Osteoblast (primary cell): ENCODE measurements at regions not wholly inside any gene's neighbourhood (a gene's known extent, or its start where the extent isn't known, plus 50 kb on each side); places are given as distances from the start of the nearest gene placed in this dataset.

ENCODE experiments used
- DNase-seq: peaks from one replicate; pipeline ENCODE4 v3.0.0; 2011; ENCODE audit warnings: low spot score, mixed read lengths; ENCODE audit not compliant: insufficient read length; ENCODE audit errors: missing footprints
- H2AFZ ChIP-seq: 2 replicates; pipeline ENCODE4 v1.6.0; 2011; ENCODE audit warnings: mild to moderate bottlenecking, low read length
- H3K27ac ChIP-seq: 2 replicates; pipeline ENCODE4 v1.5.1; 2011; ENCODE audit warnings: mild to moderate bottlenecking, low read depth, low read length, moderate library complexity
- H3K27me3 ChIP-seq: 2 replicates; pipeline ENCODE4 v1.6.0; 2012; ENCODE audit warnings: mild to moderate bottlenecking, control low read depth, inconsistent platforms, low read length, moderate library complexity; ENCODE audit not compliant: insufficient read depth
- H3K36me3 ChIP-seq: 2 replicates; pipeline ENCODE4 v1.5.1; 2011; ENCODE audit warnings: mild to moderate bottlenecking, low read length, control low read depth, moderate library complexity; ENCODE audit not compliant: insufficient read depth
- H3K4me1 ChIP-seq: 2 replicates; pipeline ENCODE4 v1.5.1; 2011; ENCODE audit warnings: mild to moderate bottlenecking, low read length, control low read depth, moderate library complexity; ENCODE audit not compliant: insufficient read depth
- H3K4me2 ChIP-seq: 2 replicates; pipeline ENCODE4 v1.6.0; 2011; ENCODE audit warnings: mild to moderate bottlenecking, low read length; ENCODE audit not compliant: insufficient read depth
- H3K4me3 ChIP-seq: fragments of 200-600 bp; sonication (generic); 3 replicates; pipeline ENCODE4 v1.5.1; 2012; ENCODE audit warnings: mild to moderate bottlenecking, low read length, inconsistent platforms; ENCODE audit not compliant: insufficient read depth
- H3K79me2 ChIP-seq: 2 replicates; pipeline ENCODE4 v1.6.0; 2012; ENCODE audit warnings: mild to moderate bottlenecking, low read length, control low read depth, inconsistent platforms; ENCODE audit not compliant: insufficient read depth
- H3K9me3 ChIP-seq: 2 replicates; pipeline ENCODE4 v1.5.1; 2011; ENCODE audit warnings: low read depth, low read length, control low read depth
- H4K20me1 ChIP-seq: 2 replicates; pipeline ENCODE4 v1.6.0; 2012; ENCODE audit warnings: mild to moderate bottlenecking, low read length, control low read depth; ENCODE audit not compliant: insufficient read depth
- CTCF ChIP-seq: IDR thresholded peaks from 2 replicates; pipeline ENCODE4 v1.5.1; 2011; ENCODE audit warnings: mild to moderate bottlenecking, low read depth, low read length, moderate library complexity; ENCODE audit errors: extremely low read depth

DNA sequence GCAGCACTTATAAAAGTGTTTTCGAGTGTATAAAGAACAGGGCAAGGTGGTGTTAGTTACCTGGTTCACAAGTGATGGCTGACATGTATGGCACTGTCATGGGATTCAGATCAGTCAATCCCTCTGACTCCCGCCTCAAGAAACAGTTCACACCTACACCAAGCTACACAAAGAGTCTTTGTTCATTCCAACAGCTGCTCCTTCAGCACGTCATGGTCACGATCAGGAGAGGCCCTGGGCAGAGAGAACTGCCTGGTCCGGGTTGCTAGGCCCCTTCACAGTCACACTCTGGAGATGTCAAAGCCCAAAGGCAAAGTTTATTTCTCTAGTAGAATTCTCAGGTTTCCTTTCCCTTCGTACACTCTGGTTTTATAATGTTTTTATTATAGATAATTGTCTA is 426.7 kb downstream of the ZSWIM6 start:
- no peak for DNase-seq
- Histone ChIP-seq H3K27me3 (no peaks in the 10 kb centered on the region), H3K9me3 (no peaks in the 10 kb centered on the region), H3K36me3 (no peaks in the 10 kb centered on the region), H3K4me3 (no peak overlapping the region), H3K4me1 (no peaks in the 10 kb centered on the region), H3K4me2 (no peak overlapping the region), H3K27ac (no peak overlapping the region), H3K79me2 (no peaks in the 10 kb centered on the region), H2AFZ (no peak overlapping the region), H4K20me1 (no peaks in the 10 kb centered on the region)
- no peak for TF ChIP-seq CTCF

DNA sequence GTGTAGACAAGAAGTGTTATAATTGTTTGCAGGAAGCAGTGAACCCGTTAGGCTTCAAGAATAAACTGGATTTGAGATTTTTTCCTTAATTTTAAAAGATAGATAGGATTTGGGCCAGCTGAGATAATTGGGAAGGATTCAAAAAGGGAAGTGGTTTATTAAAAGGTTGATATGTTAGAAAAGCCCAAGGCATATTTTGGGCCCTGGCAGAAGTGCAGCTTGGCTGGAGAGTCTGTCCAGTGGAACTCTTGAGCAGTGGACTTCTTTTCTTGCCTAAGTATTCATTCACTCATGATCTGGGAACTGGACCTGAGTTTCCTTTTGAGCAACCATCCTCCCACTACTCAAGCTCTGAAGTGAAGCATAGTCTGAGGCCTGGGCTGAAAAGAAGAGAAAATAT is 433.4 kb downstream of the ZSWIM6 start:
- no peaks in the 10 kb centered on the region for H3K4me1 ChIP-seq
- H3K27ac ChIP-seq, result no peak overlapping the region
- no peak for DNase-seq

GRCh38 chr5:61766141-61766540 is 434.1 kb downstream of the ZSWIM6 start:
- Histone ChIP-seq H3K79me2 (no peaks in the 10 kb centered on the region), H4K20me1 (no peaks in the 10 kb centered on the region), H3K27me3 (no peaks in the 10 kb centered on the region), H3K4me2 (no peak overlapping the region), H3K9me3 (no peaks in the 10 kb centered on the region), H3K27ac (no peak overlapping the region), H3K36me3 (no peaks in the 10 kb centered on the region), H3K4me3 (no peak overlapping the region), H3K4me1 (no peaks in the 10 kb centered on the region), H2AFZ (no peak overlapping the region)
- no peak for TF ChIP-seq CTCF
- no peak for DNase-seq

More for the DNA sequence above, 433.4 kb downstream of the ZSWIM6 start:
- no peak overlapping the region for H3K4me2 ChIP-seq
- H3K27me3 ChIP-seq, result no peaks in the 10 kb centered on the region
- H3K9me3 ChIP-seq, result no peaks in the 10 kb centered on the region
- H3K79me2 ChIP-seq, result no peaks in the 10 kb centered on the region
- TF ChIP-seq CTCF, result no peak
- no peak overlapping the region for H2AFZ ChIP-seq
- H3K36me3 ChIP-seq, result no peaks in the 10 kb centered on the region
- no peak overlapping the region for H3K4me3 ChIP-seq
- no peaks in the 10 kb centered on the region for H4K20me1 ChIP-seq

- Histone ChIP-seq H3K27me3 (no peaks in the 10 kb centered on the region), H2AFZ (no peak overlapping the region), H3K9me3 (no peaks in the 10 kb centered on the region), H4K20me1 (no peaks in the 10 kb centered on the region), H3K4me3 (no peak overlapping the region), H3K27ac (no peak overlapping the region), H3K4me1 (no peaks in the 10 kb centered on the region), H3K4me2 (no peak overlapping the region), H3K79me2 (no peaks in the 10 kb centered on the region), H3K36me3 (no peaks in the 10 kb centered on the region)
- no peak for TF ChIP-seq CTCF
- DNase-seq, result no peak
Measured at GRCh38 chr5:61767231-61768080, 435.4 kb downstream of the ZSWIM6 start.
